CD14-positive monocyte (primary cell): ENCODE measurements at regions not wholly inside any gene's neighbourhood (a gene's known extent, or its start where the extent isn't known, plus 50 kb on each side); places are given as distances from the start of the nearest gene placed in this dataset.

Source experiments
- DNase-seq, 3 donors: peaks; one replicate each; pipeline ENCODE4 v3.0.0-alpha.2; 2011 to 2022
- H2AFZ ChIP-seq: 2 replicates; pipeline ENCODE4 v1.6.0; 2012; ENCODE audit warnings: mild to moderate bottlenecking, low read depth, low read length, inconsistent platforms; ENCODE audit not compliant: insufficient read depth, poor library complexity, severe bottlenecking
- H3K27ac ChIP-seq, 2 donors: 1 replicate in 1 of 2; 2 replicates in 1 of 2; pipeline ENCODE4 v1.5.1; 2012 to 2013; ENCODE audit warnings: low read length in 2 of 2, control low read depth in 1 of 2, inconsistent platforms in 1 of 2, low read depth in 1 of 2, mild to moderate bottlenecking in 1 of 2
- H3K27me3 ChIP-seq, 2 donors: one replicate each; pipeline versions ENCODE4 v1.6.0 to v1.6.1; 2011 to 2013; ENCODE audit warnings: low read length in 2 of 2; ENCODE audit not compliant: control insufficient read depth in 2 of 2, insufficient read depth in 2 of 2
- H3K36me3 ChIP-seq, 2 donors: replicated peaks in 1 of 2; 1 replicate in 1 of 2; 2 replicates in 1 of 2; pipeline versions ENCODE4 v1.5.1 to v1.6.1; 2012 to 2013; ENCODE audit warnings: low read length in 2 of 2, control low read depth in 1 of 2, inconsistent platforms in 1 of 2, mild to moderate bottlenecking in 1 of 2; ENCODE audit not compliant: insufficient read depth in 2 of 2, control insufficient read depth in 1 of 2
- H3K4me1 ChIP-seq, 2 donors: 1 replicate in 1 of 2; 2 replicates in 1 of 2; pipeline versions ENCODE4 v1.5.1 to v1.6.1; 2012 to 2013; ENCODE audit warnings: low read length in 2 of 2, control low read depth in 1 of 2, inconsistent platforms in 1 of 2, mild to moderate bottlenecking in 1 of 2, moderate library complexity in 1 of 2; ENCODE audit not compliant: insufficient read depth in 2 of 2, control insufficient read depth in 1 of 2
- H3K4me2 ChIP-seq: replicated peaks from 2 replicates; pipeline ENCODE3; 2012; ENCODE audit warnings: low read length, moderate library complexity, mild to moderate bottlenecking; ENCODE audit not compliant: poor library complexity, severe bottlenecking; ENCODE audit errors: extremely low read depth
- H3K4me3 ChIP-seq, 3 experiments: fragments of 200-600 bp in 1 of 3; sonication (generic) in 1 of 3; replicated peaks in 1 of 3; 1 replicate in 2 of 3; 2 replicates in 1 of 3; pipeline ENCODE4 v1.5.1; 2011 to 2013; ENCODE audit warnings: low read length in 3 of 3, mild to moderate bottlenecking in 3 of 3, control low read depth in 2 of 3, low read depth in 2 of 3, inconsistent platforms in 1 of 3, moderate library complexity in 1 of 3
- H3K79me2 ChIP-seq: 2 replicates; pipeline ENCODE4 v1.6.0; 2012; ENCODE audit warnings: mild to moderate bottlenecking, control low read depth, inconsistent platforms, low read length, moderate library complexity; ENCODE audit not compliant: insufficient read depth
- H3K9ac ChIP-seq: 2 replicates; pipeline ENCODE4 v1.6.0; 2017; ENCODE audit warnings: low read length, mild to moderate bottlenecking; ENCODE audit not compliant: insufficient read depth, poor library complexity, severe bottlenecking
- H3K9me3 ChIP-seq, 2 donors: replicated peaks in 1 of 2; 1 replicate in 1 of 2; 2 replicates in 1 of 2; pipeline versions ENCODE4 v1.5.1 to v1.6.1; 2012 to 2013; ENCODE audit warnings: low read length in 2 of 2, control low read depth in 1 of 2; ENCODE audit not compliant: control insufficient read depth in 1 of 2, insufficient read depth in 1 of 2
- H4K20me1 ChIP-seq: 2 replicates; pipeline ENCODE4 v1.6.0; 2012; ENCODE audit warnings: mild to moderate bottlenecking, low read length, control low read depth, moderate library complexity; ENCODE audit not compliant: insufficient read depth
- H3K27ac Mint-ChIP-seq, 7 donors: one replicate each; pipeline ENCODE4 v1.8.0; 2020; ENCODE audit warnings: mild to moderate bottlenecking in 7 of 7, mixed read lengths in 7 of 7, moderate library complexity in 6 of 7, inconsistent platforms in 2 of 7
- H3K27me3 Mint-ChIP-seq, 3 donors: one replicate each; pipeline ENCODE4 v1.8.0; 2021 to 2022; ENCODE audit warnings: low read depth in 3 of 3, mild to moderate bottlenecking in 3 of 3, mixed read lengths in 3 of 3, moderate library complexity in 3 of 3, inconsistent platforms in 1 of 3
- H3K36me3 Mint-ChIP-seq, 2 donors: one replicate each; pipeline ENCODE4 v1.8.0; 2020; ENCODE audit warnings: mixed read lengths in 2 of 2, inconsistent platforms in 1 of 2, mild to moderate bottlenecking in 1 of 2
- H3K4me1 Mint-ChIP-seq: one replicate; pipeline ENCODE4 v1.8.0; 2020; ENCODE audit warnings: mild to moderate bottlenecking, mixed read lengths
- H3K4me3 Mint-ChIP-seq, 2 donors: one replicate each; pipeline ENCODE4 v1.8.0; 2020; ENCODE audit warnings: mild to moderate bottlenecking in 2 of 2, mixed read lengths in 2 of 2, moderate library complexity in 1 of 2
- H3K9me3 Mint-ChIP-seq, 7 donors: one replicate each; pipeline ENCODE4 v1.8.0; 2020 to 2022; ENCODE audit warnings: mixed read lengths in 7 of 7, mild to moderate bottlenecking in 6 of 7, moderate library complexity in 6 of 7, inconsistent platforms in 2 of 7
- WGBS: methylation state at CpG from one replicate; pipeline ENCODE4 v1.1.5; 2013; ENCODE audit warnings: missing lambda C conversion rate; ENCODE audit not compliant: insufficient coverage; 5-methylcytosine and 5-hydroxymethylcytosine counted together
- intact Hi-C, 2 donors: fragments of 100-400 bp; cut with micrococcal nuclease; formaldehyde crosslinking; loops; one replicate each; pipeline versions ENCODE4 v1.15.0 to v1.15.1; 2023
- TF ChIP-seq, protein P1 (sequence below): fragments of 200-600 bp; IDR thresholded peaks from one replicate; pipeline ENCODE4 v1.8.0; 2022; ENCODE audit warnings: antibody characterized with exemption, mild to moderate bottlenecking

DNA sequence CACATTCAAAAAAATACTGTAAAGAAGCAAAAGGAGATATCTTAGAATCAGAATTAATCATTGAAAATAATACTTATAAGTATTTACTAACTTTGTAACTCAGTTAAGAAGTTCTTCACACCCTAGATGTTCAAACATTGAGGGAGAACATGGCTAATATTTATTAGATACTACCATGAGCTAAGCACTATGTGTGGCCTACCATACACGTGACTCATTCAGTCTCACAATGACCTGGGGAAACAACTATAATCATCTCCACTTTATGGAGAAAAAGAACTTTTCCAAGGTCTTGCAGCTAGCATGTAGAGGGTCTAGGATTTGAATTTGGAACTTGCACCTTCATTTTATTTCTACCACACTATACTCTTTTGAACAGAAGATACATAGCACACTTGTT is 361.9 kb upstream of the CFAP20DC start:
- H3K4me2 ChIP-seq, result no peak overlapping the region
- H3K4me1 Mint-ChIP-seq, result no peaks in the 10 kb centered on the region
- no peaks in the 10 kb centered on the region for H3K36me3 Mint-ChIP-seq
- intact Hi-C loops, result no loop called here
- no peak overlapping the region for H3K4me3 ChIP-seq
- no peak overlapping the region for H3K27ac ChIP-seq
- DNase-seq, result no peak
- H3K27me3 ChIP-seq, result no peaks in the 10 kb centered on the region
- peaks cover 0 to 2% (median 0%) of the 10 kb centered on the region in 7 donors for H3K9me3 Mint-ChIP-seq
- H3K4me3 Mint-ChIP-seq, result no peak overlapping the region
- no CpG with 5 or more reads among the region's 1 CpG for WGBS
- TF ChIP-seq, protein P1, sequence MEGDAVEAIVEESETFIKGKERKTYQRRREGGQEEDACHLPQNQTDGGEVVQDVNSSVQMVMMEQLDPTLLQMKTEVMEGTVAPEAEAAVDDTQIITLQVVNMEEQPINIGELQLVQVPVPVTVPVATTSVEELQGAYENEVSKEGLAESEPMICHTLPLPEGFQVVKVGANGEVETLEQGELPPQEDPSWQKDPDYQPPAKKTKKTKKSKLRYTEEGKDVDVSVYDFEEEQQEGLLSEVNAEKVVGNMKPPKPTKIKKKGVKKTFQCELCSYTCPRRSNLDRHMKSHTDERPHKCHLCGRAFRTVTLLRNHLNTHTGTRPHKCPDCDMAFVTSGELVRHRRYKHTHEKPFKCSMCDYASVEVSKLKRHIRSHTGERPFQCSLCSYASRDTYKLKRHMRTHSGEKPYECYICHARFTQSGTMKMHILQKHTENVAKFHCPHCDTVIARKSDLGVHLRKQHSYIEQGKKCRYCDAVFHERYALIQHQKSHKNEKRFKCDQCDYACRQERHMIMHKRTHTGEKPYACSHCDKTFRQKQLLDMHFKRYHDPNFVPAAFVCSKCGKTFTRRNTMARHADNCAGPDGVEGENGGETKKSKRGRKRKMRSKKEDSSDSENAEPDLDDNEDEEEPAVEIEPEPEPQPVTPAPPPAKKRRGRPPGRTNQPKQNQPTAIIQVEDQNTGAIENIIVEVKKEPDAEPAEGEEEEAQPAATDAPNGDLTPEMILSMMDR, result no peak
- no peaks in the 10 kb centered on the region for H3K36me3 ChIP-seq
- no peak overlapping the region for H2AFZ ChIP-seq
- no peaks in the 10 kb centered on the region for H4K20me1 ChIP-seq
- no peaks in the 10 kb centered on the region for H3K4me1 ChIP-seq
- no peak overlapping the region for H3K9ac ChIP-seq
- H3K9me3 ChIP-seq, result no peaks in the 10 kb centered on the region
- H3K27me3 Mint-ChIP-seq, result peaks cover 0 to 4% (median 2%) of the 10 kb centered on the region in 3 donors
- no peaks in the 10 kb centered on the region for H3K79me2 ChIP-seq
- H3K27ac Mint-ChIP-seq, result no peak overlapping the region

DNA sequence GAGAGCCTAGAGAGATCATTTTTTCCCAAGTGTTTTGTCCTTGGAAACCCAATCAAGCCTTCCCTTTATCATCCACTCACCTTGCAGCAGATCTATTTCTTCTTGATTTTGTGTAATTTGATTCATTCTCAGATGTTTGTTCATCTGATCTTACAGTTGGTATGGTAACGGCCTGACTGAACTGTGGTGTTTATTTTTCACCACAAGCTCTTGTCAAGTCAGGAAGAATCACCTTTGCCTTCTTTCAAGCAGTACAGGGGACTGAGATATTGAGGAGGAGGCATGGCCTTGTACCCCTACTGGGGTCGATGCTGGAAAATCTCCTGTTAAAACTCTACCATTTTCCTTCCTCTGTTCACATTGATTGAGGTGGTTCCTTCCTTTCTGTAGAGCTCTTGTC is 361.4 kb upstream of the CFAP20DC start:
- H3K9ac ChIP-seq, result no peak overlapping the region
- H3K4me1 ChIP-seq, result no peaks in the 10 kb centered on the region
- Mint-ChIP-seq H3K4me1 (no peaks in the 10 kb centered on the region), H3K36me3 (no peaks in the 10 kb centered on the region), H3K9me3 (peaks cover 0 to 2% (median 0%) of the 10 kb centered on the region in 7 donors), H3K27me3 (peaks cover 0 to 4% (median 2%) of the 10 kb centered on the region in 3 donors), H3K27ac (no peak overlapping the region), H3K4me3 (no peak overlapping the region)
- intact Hi-C loops, result no loop called here
- TF ChIP-seq, protein P1, result no peak
- H3K36me3 ChIP-seq, result no peaks in the 10 kb centered on the region
- H4K20me1 ChIP-seq, result no peaks in the 10 kb centered on the region
- no peak for DNase-seq
- H3K27ac ChIP-seq, result no peak overlapping the region
- no peaks in the 10 kb centered on the region for H3K27me3 ChIP-seq
- no peak overlapping the region for H3K4me2 ChIP-seq
- H3K4me3 ChIP-seq, result no peak overlapping the region
- H2AFZ ChIP-seq, result no peak overlapping the region
- no CpG with 5 or more reads among the region's 2 CpGs for WGBS
- H3K79me2 ChIP-seq, result no peaks in the 10 kb centered on the region
- H3K9me3 ChIP-seq, result no peaks in the 10 kb centered on the region
